ENCODE measurements at regions not wholly inside any gene's neighbourhood (a gene's known extent, or its start where the extent isn't known, plus 50 kb on each side); places are given as distances from the start of the nearest gene placed in this dataset.

DNA sequence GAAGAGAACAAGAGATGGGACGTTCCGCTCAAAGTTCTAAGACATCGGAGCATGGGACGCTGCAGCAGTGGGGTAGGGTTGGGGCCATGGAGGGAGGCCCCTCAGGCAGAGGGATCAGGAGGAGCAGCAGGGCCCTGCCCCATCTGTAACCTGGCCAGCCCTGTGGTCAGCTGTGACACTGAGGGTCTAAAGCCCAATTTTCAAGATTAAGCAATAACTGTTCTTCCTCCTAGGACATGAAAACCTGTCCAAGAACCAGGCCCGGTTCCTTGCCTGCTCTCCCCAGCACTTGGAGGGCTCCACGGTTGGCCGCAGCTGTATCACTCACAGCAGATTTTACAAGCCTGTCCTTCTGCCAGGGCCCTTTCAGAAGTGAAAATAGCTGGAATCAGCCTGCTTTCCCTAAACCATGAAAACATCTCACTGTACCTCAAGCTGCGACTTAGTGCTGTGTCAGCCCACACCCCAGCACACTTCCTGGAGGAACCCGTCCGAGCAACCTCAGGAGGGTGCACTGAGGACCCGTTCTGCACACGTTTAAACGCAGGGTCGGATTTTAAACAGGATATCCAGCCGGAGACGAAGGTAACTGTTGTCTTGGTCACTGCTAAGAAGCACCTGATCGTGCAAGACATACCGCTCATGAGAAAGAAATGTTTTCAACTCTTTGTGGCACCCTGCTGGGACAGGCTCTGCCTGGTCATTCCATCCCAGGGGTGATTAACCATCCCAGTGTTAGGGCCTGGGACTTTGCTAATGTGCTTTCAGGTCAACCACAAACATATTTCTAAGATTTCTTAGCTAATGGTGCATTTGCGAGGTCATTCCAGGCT is 201.9 kb upstream of the DIO3 start:
- TF ChIP-seq, protein P1, sequence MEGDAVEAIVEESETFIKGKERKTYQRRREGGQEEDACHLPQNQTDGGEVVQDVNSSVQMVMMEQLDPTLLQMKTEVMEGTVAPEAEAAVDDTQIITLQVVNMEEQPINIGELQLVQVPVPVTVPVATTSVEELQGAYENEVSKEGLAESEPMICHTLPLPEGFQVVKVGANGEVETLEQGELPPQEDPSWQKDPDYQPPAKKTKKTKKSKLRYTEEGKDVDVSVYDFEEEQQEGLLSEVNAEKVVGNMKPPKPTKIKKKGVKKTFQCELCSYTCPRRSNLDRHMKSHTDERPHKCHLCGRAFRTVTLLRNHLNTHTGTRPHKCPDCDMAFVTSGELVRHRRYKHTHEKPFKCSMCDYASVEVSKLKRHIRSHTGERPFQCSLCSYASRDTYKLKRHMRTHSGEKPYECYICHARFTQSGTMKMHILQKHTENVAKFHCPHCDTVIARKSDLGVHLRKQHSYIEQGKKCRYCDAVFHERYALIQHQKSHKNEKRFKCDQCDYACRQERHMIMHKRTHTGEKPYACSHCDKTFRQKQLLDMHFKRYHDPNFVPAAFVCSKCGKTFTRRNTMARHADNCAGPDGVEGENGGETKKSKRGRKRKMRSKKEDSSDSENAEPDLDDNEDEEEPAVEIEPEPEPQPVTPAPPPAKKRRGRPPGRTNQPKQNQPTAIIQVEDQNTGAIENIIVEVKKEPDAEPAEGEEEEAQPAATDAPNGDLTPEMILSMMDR (IDR thresholded peaks at IDR 0.05; ENCODE audit: low read depth, low read length): no peak
- no peak for DNase-seq (ENCODE audit: extremely low read depth, low read depth)

DNA sequence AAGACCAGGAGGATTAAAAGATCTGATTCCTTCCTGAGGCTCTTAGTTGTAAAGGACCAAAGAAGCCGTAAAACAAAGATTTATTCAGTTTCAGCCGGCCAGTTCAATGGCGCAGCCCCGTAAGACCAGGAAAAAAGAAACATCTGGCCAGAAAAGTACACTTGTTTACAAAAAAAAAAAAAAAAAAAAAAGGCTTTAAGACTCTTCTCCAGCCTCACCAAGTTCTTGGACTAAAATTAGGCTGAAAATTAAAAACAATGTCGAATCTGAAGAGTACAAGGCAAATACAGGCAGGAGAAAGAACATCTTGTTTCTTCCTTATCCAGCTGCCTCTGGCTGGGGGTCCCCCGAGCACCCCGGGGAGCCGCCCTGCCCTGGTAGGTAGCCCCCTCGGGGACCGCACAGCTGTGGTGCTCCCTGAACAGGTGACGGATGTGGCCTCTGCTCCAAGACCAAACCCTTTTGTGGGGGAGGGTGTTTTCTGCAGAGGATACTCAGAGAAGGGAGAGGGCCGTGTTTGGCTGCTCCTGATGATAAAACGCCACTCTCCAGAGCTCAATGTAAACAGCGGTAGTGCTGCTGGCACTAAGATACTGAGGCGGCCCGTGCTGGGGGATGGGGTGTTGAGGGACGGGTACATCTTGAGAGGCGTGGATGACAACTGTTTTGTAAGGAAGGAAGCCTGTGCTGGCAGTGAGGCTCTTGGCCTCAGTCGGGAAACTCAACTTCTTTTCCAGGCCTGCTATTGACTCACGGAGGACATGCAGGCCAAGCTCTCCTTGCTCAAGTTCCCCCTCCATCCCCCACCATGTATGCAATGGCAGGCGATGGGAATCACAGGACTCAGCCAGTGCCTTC is 201.0 kb upstream of the DIO3 start:
- DNase-seq (ENCODE audit: extremely low read depth, low read depth): no peak

DNA sequence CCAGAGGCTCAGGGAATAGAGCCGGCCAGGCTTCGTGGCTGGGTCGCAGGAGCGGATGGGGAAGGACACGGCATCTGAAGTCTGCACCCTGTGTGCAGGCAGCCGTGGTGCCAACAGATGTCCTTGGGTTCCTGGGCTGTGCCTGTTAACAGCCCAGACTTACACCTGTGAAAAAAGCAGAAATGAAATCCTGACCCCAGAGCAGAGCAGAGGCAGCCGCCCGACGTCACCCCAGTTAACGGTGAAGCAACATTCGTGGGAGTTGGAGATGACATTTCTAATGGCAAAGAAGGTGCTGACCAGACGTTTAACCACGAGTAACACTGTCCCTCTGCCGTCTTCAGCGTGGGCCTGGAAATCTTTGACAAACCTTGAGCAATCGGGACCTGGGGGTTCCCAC is 200.3 kb upstream of the DIO3 start:
- no peak for DNase-seq (ENCODE audit: extremely low read depth, low read depth)

More for the DNA sequence above, 201.0 kb upstream of the DIO3 start:
- TF ChIP-seq, protein P1 (IDR thresholded peaks at IDR 0.05; ENCODE audit: low read depth, low read length): no peak

DNA sequence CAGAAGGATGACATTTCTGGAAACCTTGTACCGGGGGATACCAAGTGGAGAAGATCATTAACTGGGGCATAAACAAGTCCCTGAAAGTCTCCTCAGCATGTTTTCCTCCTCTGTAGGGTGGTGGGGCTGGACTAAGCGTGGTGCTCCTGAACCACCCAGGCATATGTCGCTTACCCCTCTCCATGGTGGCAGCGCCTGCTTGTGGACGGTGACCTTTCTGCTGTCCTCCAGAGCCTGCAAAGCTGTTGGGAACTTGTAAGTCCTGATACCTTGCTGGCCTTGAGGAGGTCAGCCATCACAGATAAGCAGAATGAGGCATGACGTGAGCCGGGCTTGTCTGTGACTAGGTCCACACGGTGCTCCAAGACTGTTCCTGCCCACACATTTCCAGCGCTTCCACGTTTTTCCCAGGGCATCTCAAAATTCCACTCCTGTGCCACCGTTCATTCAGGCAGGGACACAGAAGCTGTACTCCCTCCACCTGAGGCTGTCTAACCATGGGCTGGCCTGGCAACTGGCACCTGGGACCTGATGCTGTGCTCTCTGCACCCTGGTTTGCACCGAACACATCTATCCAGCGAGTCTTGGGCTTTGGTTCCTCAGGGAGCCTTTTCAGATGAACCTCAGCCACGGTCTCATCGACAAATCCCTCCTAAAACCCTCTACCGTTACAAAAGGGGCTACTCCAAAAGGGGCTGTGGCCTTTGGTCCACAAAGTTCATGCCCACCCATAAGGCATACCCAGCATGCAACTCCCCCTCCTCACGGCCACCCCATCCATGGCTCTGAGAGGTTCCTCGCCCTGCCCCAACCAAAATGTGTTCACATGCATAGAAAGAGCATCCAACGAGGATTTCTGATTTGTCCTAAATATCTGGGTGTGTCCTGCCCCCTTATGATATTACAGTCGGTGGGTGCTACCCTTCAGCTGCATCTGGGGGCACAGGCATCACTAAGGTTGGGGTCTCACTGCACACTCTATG is 199.6 kb upstream of the DIO3 start:
- TF ChIP-seq, protein P1 (IDR thresholded peaks at IDR 0.05; ENCODE audit: low read depth, low read length): no peak
- no peak for DNase-seq (ENCODE audit: extremely low read depth, low read depth)

More for the DNA sequence above, 200.3 kb upstream of the DIO3 start:
- TF ChIP-seq, protein P1 (IDR thresholded peaks at IDR 0.05; ENCODE audit: low read depth, low read length): no peak

DNA sequence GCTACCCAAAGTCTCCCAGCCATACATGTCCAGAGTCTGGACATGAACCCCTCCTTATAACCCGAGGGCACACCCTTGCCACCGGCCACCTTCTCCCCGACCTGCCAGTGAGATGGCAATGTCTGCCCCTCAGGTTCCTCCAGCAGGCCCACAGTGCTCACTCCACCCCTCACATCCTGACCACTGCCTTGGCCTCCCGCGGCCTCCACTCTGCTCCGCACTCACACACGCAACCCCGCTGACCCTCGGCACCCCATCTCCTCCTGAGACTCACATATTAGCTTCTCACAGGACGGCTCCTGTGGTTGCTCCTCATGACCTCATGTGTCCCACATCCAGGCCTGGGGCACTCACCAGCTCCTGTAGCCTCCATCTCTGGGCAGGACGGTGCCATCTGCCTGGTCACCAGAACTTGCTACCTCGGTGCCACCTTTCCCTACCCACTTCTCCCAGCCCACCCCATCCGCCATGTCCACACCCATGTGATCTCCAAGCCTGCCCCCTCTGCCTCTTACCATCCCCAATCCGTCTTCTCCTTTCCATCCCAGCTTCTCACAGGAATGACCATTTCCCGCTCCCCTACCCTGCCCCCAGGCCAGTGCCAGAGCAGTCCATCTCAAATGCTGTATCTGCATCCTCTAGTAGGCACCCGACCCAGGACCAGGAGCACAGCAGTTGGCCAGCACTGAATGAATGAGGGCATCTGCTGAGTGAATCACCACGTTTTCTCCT is 198.6 kb upstream of the DIO3 start:
- TF ChIP-seq, protein P1 (IDR thresholded peaks at IDR 0.05; ENCODE audit: low read depth, low read length): no peak
- no peak for DNase-seq (ENCODE audit: extremely low read depth, low read depth)

DNA sequence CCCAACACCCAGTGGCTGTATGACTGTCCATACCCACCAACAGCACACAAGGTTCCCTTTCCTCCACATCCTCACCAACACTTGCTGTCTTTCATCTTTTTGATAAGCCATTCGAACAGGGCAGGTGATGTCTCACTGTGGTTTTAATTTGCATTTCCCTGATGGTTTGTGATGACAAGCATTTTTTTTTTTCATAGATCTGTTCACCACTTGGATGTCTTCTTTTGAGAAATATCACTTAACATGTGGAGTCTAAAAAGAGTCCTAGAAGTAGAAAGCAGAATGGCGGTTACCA is 198.1 kb upstream of the DIO3 start:
- TF ChIP-seq, protein P1 (IDR thresholded peaks at IDR 0.05; ENCODE audit: low read depth, low read length): no peak
- no peak for DNase-seq (ENCODE audit: extremely low read depth, low read depth)

Data from AG09319 (cell line).